ENCODE measurements at regions not wholly inside any gene's neighbourhood (a gene's known extent, or its start where the extent isn't known, plus 50 kb on each side); places are given as distances from the start of the nearest gene placed in this dataset.

GRCh38 chr3:14256561-14257342, 78.1 kb downstream of the LSM3 start:
- H3K79me1 ChIP-seq (ENCODE audit: low read depth in 1 of 2, low read length in 2 of 2): no peaks in the 10 kb centered on the region
- no peaks in the 10 kb centered on the region for H3K27me3 ChIP-seq (ENCODE audit: control insufficient read depth, insufficient read depth, low read length)
- no peak overlapping the region for H3K4me3 ChIP-seq (ENCODE audit: insufficient read depth, low read depth, low read length)
- in situ Hi-C loops (cut with MboI; ENCODE audit: low sequenced_read_pairs): no loop called here
- BruUV-seq (replicated peaks): no TSS peak
- CTCF ChIA-PET: no interaction called here
- TF ChIP-seq SMC3 (IDR thresholded peaks at IDR 0.05; ENCODE audit: low read depth, low read length): no peak
- TF ChIP-seq USF2 (IDR thresholded peaks at IDR 0.05; ENCODE audit: low read depth, low read length): no peak
- no peak for TF ChIP-seq ELK1 (IDR thresholded peaks at IDR 0.05; ENCODE audit: borderline replicate concordance, low read depth, low read length)
- TF ChIP-seq FOS (IDR thresholded peaks at IDR 0.05; ENCODE audit: low read depth, low read length): no peak
- no peak for TF ChIP-seq POLR2A (IDR thresholded peaks at IDR 0.05; ENCODE audit: low read depth, low read length)
- no peak for TF ChIP-seq CEBPB (IDR thresholded peaks at IDR 0.05; ENCODE audit: low read depth, low read length)
- no peak for TF ChIP-seq MXI1 (IDR thresholded peaks at IDR 0.05; ENCODE audit: borderline replicate concordance, low read depth, low read length)
- no peak for TF ChIP-seq CTCF (conservative IDR thresholded peaks at IDR 0.05; ENCODE audit: low read depth, low read length)
- no peak for TF ChIP-seq NFE2L2 (IDR thresholded peaks at IDR 0.05; ENCODE audit: low read depth, low read length)
- no peak for TF ChIP-seq MAZ (IDR thresholded peaks at IDR 0.05; ENCODE audit: borderline replicate concordance, low read depth, low read length)
- TF ChIP-seq RAD21 (IDR thresholded peaks at IDR 0.05; ENCODE audit: low read length): no peak
- TF ChIP-seq RFX5 (IDR thresholded peaks at IDR 0.05; ENCODE audit: low read depth, low read length): no peak
- WGBS, 2 experiments (ENCODE audit: extremely low coverage in 2 of 2, insufficient read length in 1 of 2): no CpG with 5 or more reads among the region's 9 CpGs
- ATAC-seq (ENCODE audit: low read depth) (no peak), DNase-seq (no peak)
- peaks cover 15% of the 10 kb centered on the region for H3K4me1 ChIP-seq (ENCODE audit: control insufficient read depth, insufficient read depth, low read length)
- POLR2A ChIA-PET (ENCODE audit: unreplicated experiment): no interaction called here
- H3K23ac ChIP-seq (ENCODE audit: low read depth, low read length): no peak overlapping the region
- H3K27ac ChIP-seq (ENCODE audit: insufficient read depth, low read length): no peak overlapping the region
- dilution Hi-C loops (cut with HindIII; ENCODE audit: low sequenced_read_pairs, unreplicated experiment): no loop called here
- no peak overlapping the region for H4K5ac ChIP-seq (ENCODE audit: low read depth, low read length)
- H3K4ac ChIP-seq (ENCODE audit: low read depth, low read length): no peak overlapping the region
- no peaks in the 10 kb centered on the region for H3K9me3 ChIP-seq (ENCODE audit: control insufficient read depth, insufficient read depth, low read length)
- H2AK5ac ChIP-seq (ENCODE audit: low read depth, low read length): no peak overlapping the region
- no peak overlapping the region; the same call in 2 of the 3 replicates for H2BK15ac ChIP-seq (ENCODE audit: low read depth, low read length)
- no peak overlapping the region for H4K8ac ChIP-seq (ENCODE audit: low read depth in 2 of 2, low read length in 2 of 2)
- no peak overlapping the region for H2AK9ac ChIP-seq (replicated peaks; ENCODE audit: low read depth, low read length, poor library complexity)
- no peak overlapping the region for H3K14ac ChIP-seq (replicated peaks; ENCODE audit: low read depth, low read length)
- H2BK5ac ChIP-seq (ENCODE audit: low read depth, low read length, poor library complexity, severe bottlenecking): no peak overlapping the region
- H3K36me3 ChIP-seq (ENCODE audit: control insufficient read depth, insufficient read depth, low read length): no peaks in the 10 kb centered on the region
- H4K91ac ChIP-seq (ENCODE audit: insufficient read depth, low read depth, low read length): no peak overlapping the region
- H3K4me2 ChIP-seq (ENCODE audit: low read depth, low read length): no peak overlapping the region
- no peak overlapping the region for H2AFZ ChIP-seq (replicated peaks; ENCODE audit: low read length, poor library complexity)
- no peak overlapping the region for H3K56ac ChIP-seq (ENCODE audit: extremely low read depth, insufficient read depth, low read length)
- H4K20me1 ChIP-seq (ENCODE audit: insufficient read depth, low read length): no peaks in the 10 kb centered on the region
- H2BK120ac ChIP-seq (ENCODE audit: low read depth, low read length): no peak overlapping the region
- H2BK20ac ChIP-seq (ENCODE audit: low read depth, low read length): no peak overlapping the region
- peaks cover 15% of the 10 kb centered on the region; the same call in 1 of the 2 replicates for H3K9me1 ChIP-seq (ENCODE audit: insufficient read depth, low read length)
- no peak overlapping the region for H3K9ac ChIP-seq (ENCODE audit: low read depth, low read length)
- H3K18ac ChIP-seq (ENCODE audit: low read depth, low read length): no peak overlapping the region
- intact Hi-C loops (cut with micrococcal nuclease): no loop called here
